ENCODE measurements at regions not wholly inside any gene's neighbourhood (a gene's known extent, or its start where the extent isn't known, plus 50 kb on each side); places are given as distances from the start of the nearest gene placed in this dataset.

GRCh38 chr6:22888163-22888752, 318.9 kb downstream of the HDGFL1 start:
- H4K20me1 ChIP-seq (ENCODE audit: control insufficient read depth, insufficient read depth, insufficient read length): no peaks in the 10 kb centered on the region
- no peak overlapping the region for H3K23ac ChIP-seq (ENCODE audit: insufficient read length, low read depth, low read length)
- no peak overlapping the region for H3K14ac ChIP-seq (ENCODE audit: insufficient read depth, low read length)
- H3K56ac ChIP-seq (ENCODE audit: insufficient read length, low read depth, low read length): no peak overlapping the region
- no peak overlapping the region for H2AK5ac ChIP-seq (ENCODE audit: insufficient read length, low read length)
- no peak overlapping the region for H3K27ac ChIP-seq (ENCODE audit: insufficient read length, low read depth, low read length)
- peaks cover 0 to 2% of the 10 kb centered on the region in 2 experiments; a peak in 2 of 5 replicates for H3K9me3 Mint-ChIP-seq
- H3K9ac ChIP-seq (ENCODE audit: extremely low read depth, insufficient read length, low read length): no peak overlapping the region
- no peaks in the 10 kb centered on the region for H3K79me1 ChIP-seq (ENCODE audit: insufficient read depth, low read depth, low read length, poor library complexity, severe bottlenecking)
- H4K5ac ChIP-seq (ENCODE audit: insufficient read length, low read depth, low read length): no peak overlapping the region
- no peak overlapping the region for H4K8ac ChIP-seq (replicated peaks; ENCODE audit: insufficient read length, low read depth, low read length)
- H3K79me2 ChIP-seq (ENCODE audit: insufficient read depth, low read length): no peaks in the 10 kb centered on the region
- H2BK20ac ChIP-seq (ENCODE audit: low read depth, low read length, poor library complexity, severe bottlenecking): no peak overlapping the region
- H3K27ac Mint-ChIP-seq: no peak overlapping the region
- WGBS (ENCODE audit: extremely low coverage, insufficient read length, low lambda C conversion rate): no CpG with 5 or more reads among the region's 3 CpGs
- no peaks in the 10 kb centered on the region for H3K27me3 Mint-ChIP-seq (ENCODE audit: low read depth)
- no peak overlapping the region for H2BK120ac ChIP-seq (ENCODE audit: low read depth, low read length, poor library complexity, severe bottlenecking)
- H2AFZ ChIP-seq (ENCODE audit: low read length): no peak overlapping the region
- H3T11ph ChIP-seq (ENCODE audit: low read length): no peak overlapping the region
- no peak overlapping the region for H2BK12ac ChIP-seq (ENCODE audit: insufficient read length, low read depth, low read length)
- TF ChIP-seq CTCF (conservative IDR thresholded peaks at IDR 0.05): no peak
- H3K9me3 ChIP-seq (ENCODE audit: control insufficient read depth, low read depth, low read length): no peaks in the 10 kb centered on the region
- peaks cover 0 to 3% (median 2%) of the 10 kb centered on the region in 3 experiments; a peak in 2 of 7 replicates for H3K36me3 Mint-ChIP-seq (ENCODE audit: insufficient read depth in 1 of 3, low read depth in 3 of 3)
- H3K23me2 ChIP-seq (ENCODE audit: insufficient read length, low read depth, low read length, poor library complexity, severe bottlenecking): no peaks in the 10 kb centered on the region
- H3K4me1 ChIP-seq (ENCODE audit: insufficient read depth, low read length): no peaks in the 10 kb centered on the region; the same call in 1 of the 2 replicates
- H3K4ac ChIP-seq (ENCODE audit: low read depth, low read length): no peak overlapping the region
- no peaks in the 10 kb centered on the region for H3K27me3 ChIP-seq (ENCODE audit: insufficient read depth, low read length)
- no peak overlapping the region for H3K4me2 ChIP-seq (ENCODE audit: insufficient read depth, insufficient read length, low read length)
- no peak for DNase-seq
- H4K91ac ChIP-seq (ENCODE audit: insufficient read length, low read depth, low read length): no peak overlapping the region
- H2BK15ac ChIP-seq (ENCODE audit: low read depth, low read length): no peak overlapping the region
- H3K4me1 Mint-ChIP-seq: peaks cover 7 to 18% of the 10 kb centered on the region in 2 experiments
- no peak overlapping the region for H3K4me3 Mint-ChIP-seq
- no peak overlapping the region for H2BK5ac ChIP-seq (ENCODE audit: insufficient read length, low read length)
- H3K18ac ChIP-seq (ENCODE audit: insufficient read length, low read depth, low read length): no peak overlapping the region
